ENCODE measurements at regions not wholly inside any gene's neighbourhood (a gene's known extent, or its start where the extent isn't known, plus 50 kb on each side); places are given as distances from the start of the nearest gene placed in this dataset.

- TF ChIP-seq CTCF (conservative IDR thresholded peaks at IDR 0.05) (no peak), ZFX (IDR thresholded peaks at IDR 0.05) (no peak)
These were observed 60.4 kb upstream of the METAP2 start for GRCh38 chr12:95413576-95413975.
